ENCODE measurements at regions not wholly inside any gene's neighbourhood (a gene's known extent, or its start where the extent isn't known, plus 50 kb on each side); places are given as distances from the start of the nearest gene placed in this dataset.

DNA sequence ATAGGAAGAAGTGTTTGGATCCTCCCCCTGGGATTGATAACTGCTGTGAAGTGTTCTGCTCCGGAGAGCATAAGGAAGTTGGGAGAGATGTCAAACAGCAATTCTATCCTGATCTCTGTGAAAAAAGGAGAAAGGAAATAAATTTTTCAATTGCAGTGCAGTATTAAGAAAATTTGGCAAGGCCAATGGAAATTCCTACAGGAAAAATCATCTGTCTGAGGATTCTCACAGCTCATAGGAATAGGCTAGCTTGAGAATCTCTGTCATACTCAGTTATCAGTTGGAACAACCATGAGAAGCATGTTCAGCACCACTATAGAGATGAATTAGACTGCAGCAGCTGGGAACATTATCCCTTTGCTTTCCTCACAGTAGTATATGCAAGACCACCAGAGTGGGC lies 1238.9 kb upstream of the MIR17HG start:
- TF ChIP-seq, protein P1, sequence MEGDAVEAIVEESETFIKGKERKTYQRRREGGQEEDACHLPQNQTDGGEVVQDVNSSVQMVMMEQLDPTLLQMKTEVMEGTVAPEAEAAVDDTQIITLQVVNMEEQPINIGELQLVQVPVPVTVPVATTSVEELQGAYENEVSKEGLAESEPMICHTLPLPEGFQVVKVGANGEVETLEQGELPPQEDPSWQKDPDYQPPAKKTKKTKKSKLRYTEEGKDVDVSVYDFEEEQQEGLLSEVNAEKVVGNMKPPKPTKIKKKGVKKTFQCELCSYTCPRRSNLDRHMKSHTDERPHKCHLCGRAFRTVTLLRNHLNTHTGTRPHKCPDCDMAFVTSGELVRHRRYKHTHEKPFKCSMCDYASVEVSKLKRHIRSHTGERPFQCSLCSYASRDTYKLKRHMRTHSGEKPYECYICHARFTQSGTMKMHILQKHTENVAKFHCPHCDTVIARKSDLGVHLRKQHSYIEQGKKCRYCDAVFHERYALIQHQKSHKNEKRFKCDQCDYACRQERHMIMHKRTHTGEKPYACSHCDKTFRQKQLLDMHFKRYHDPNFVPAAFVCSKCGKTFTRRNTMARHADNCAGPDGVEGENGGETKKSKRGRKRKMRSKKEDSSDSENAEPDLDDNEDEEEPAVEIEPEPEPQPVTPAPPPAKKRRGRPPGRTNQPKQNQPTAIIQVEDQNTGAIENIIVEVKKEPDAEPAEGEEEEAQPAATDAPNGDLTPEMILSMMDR (conservative IDR thresholded peaks at IDR 0.05; ENCODE audit: low read depth, low read length): no peak
- TF ChIP-seq RCOR1 (IDR thresholded peaks at IDR 0.05; ENCODE audit: insufficient replicate concordance, low read length): no peak

Data from IMR-90 (cell line).